ENCODE measurements at regions not wholly inside any gene's neighbourhood (a gene's known extent, or its start where the extent isn't known, plus 50 kb on each side); places are given as distances from the start of the nearest gene placed in this dataset.

GRCh38 chr5:142428036-142428772 is 103.4 kb upstream of the SPRY4 start:
- TF ChIP-seq, protein P1, sequence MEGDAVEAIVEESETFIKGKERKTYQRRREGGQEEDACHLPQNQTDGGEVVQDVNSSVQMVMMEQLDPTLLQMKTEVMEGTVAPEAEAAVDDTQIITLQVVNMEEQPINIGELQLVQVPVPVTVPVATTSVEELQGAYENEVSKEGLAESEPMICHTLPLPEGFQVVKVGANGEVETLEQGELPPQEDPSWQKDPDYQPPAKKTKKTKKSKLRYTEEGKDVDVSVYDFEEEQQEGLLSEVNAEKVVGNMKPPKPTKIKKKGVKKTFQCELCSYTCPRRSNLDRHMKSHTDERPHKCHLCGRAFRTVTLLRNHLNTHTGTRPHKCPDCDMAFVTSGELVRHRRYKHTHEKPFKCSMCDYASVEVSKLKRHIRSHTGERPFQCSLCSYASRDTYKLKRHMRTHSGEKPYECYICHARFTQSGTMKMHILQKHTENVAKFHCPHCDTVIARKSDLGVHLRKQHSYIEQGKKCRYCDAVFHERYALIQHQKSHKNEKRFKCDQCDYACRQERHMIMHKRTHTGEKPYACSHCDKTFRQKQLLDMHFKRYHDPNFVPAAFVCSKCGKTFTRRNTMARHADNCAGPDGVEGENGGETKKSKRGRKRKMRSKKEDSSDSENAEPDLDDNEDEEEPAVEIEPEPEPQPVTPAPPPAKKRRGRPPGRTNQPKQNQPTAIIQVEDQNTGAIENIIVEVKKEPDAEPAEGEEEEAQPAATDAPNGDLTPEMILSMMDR (IDR thresholded peaks at IDR 0.05; ENCODE audit: control insufficient read depth, insufficient read depth, low read depth, low read length, missing control alignments) = no peak
- no peak overlapping the region for H3K4me3 ChIP-seq (ENCODE audit: control insufficient read depth, low read depth, low read length)
- no peak for DNase-seq (ENCODE audit: low read depth)

GRCh38 chr5:142427529-142427928 is 102.7 kb upstream of the SPRY4 start:
- no peak overlapping the region for H3K4me3 ChIP-seq (ENCODE audit: control insufficient read depth, low read depth, low read length)
- DNase-seq (ENCODE audit: low read depth) = no peak

DNA sequence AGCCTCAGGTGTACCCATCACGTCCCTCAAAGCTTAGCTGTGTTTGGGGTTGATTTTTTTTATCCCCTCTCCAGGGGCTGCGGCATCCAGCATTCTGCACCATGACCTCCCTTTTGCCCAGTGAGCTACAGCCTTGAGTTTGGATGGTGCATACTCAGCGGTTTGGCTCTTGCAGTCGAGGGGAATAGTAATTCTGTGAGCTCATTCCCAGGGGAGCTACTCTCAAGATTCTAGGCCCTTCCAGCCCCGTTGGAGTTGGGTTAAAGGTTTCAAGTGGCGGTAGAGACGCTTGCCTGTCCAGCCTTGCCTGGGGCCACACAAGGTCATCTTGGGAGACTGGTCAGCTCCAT is 102.2 kb upstream of the SPRY4 start:
- DNase-seq (ENCODE audit: low read depth) = no peak
- TF ChIP-seq, protein P1 (IDR thresholded peaks at IDR 0.05; ENCODE audit: control insufficient read depth, insufficient read depth, low read depth, low read length, missing control alignments) = no peak
- no peak overlapping the region for H3K4me3 ChIP-seq (ENCODE audit: control insufficient read depth, low read depth, low read length)

More at GRCh38 chr5:142427529-142427928, 102.7 kb upstream of the SPRY4 start:
- TF ChIP-seq, protein P1 (IDR thresholded peaks at IDR 0.05; ENCODE audit: control insufficient read depth, insufficient read depth, low read depth, low read length, missing control alignments) = no peak

DNA sequence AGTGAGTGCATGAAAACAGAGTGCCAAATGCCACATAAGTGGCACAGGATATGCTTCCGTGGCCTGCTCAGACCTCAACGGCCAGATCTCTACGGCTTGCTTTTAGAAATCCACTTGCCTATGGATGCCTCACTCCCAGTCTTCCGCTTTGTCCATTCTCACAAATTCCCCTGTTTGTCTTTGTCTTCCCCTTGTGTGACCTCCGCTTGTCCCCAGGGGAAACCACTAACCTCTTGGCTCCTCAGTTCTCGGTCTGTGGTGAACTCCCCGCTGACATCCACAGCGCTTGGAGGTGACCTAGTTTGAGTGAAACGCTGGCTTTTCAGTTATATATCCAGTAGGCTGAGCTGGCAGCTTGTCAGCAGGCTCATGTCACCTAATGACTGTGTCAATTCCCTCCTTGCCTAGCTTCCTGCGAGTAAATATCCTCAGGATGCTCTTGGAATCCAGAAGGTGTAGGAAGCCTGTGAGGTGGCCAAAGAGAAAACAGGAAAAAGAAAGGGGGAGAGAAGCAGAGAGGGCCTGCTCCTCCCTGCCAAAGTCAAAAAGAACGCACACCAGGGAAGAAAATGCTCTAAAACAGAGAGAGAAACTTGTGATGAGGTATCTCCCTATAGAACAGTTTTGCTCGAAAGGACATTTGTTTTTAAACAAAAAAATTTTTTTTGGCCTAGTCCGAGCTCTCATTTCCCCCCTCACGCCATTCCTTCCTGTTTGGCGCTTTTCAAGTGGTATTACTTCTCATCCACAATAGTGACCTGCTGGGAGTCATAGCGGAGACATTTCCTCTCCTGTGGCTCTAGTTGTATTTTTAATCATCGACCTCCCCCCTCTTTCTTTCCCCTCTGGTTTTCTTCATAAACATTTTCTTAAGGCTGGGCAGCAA is 101.6 kb upstream of the SPRY4 start:
- no peak overlapping the region for H3K4me3 ChIP-seq (ENCODE audit: control insufficient read depth, low read depth, low read length)
- TF ChIP-seq, protein P1 (IDR thresholded peaks at IDR 0.05; ENCODE audit: control insufficient read depth, insufficient read depth, low read depth, low read length, missing control alignments) = no peak
- no peak for DNase-seq (ENCODE audit: low read depth)

DNA sequence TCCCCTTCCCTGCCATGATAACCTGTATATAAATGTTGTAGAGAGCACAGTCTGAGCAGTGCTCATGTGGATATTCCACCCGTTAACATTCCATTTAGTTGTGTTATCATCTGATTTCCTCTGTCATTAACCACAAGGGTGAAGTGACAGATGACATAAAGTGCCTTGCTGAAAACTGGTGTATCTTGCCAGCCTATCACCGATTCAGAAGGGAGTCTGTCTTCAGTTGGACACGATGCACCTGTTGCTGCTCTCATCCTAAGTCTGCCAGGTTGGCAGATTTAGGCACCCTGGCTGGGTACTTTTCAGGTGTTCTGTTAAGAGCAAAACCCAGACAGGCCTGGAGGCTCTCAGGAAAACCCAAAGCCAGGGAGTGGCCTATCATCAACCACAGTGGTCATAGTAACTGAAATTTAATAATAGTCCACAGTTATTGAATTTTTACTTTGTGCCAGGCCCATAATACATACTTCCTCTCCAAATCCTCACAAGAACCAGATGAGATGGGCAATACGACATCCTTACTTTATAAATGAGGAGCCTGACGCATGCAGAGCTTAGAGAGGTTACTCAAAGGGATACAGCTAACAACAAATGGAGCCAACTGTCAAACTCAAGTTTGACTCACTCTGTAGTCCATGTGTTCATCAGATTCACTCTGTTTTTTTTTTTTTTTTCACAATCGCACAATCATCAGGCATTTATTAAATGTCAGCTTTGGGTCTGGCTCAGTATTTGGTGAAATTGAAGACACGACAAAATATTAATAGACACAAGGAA is 100.7 kb upstream of the SPRY4 start:
- H3K4me3 ChIP-seq (ENCODE audit: control insufficient read depth, low read depth, low read length) = no peak overlapping the region
- TF ChIP-seq, protein P1 (IDR thresholded peaks at IDR 0.05; ENCODE audit: control insufficient read depth, insufficient read depth, low read depth, low read length, missing control alignments) = no peak
- peak; percentile 61 for DNase-seq (ENCODE audit: low read depth)

DNA sequence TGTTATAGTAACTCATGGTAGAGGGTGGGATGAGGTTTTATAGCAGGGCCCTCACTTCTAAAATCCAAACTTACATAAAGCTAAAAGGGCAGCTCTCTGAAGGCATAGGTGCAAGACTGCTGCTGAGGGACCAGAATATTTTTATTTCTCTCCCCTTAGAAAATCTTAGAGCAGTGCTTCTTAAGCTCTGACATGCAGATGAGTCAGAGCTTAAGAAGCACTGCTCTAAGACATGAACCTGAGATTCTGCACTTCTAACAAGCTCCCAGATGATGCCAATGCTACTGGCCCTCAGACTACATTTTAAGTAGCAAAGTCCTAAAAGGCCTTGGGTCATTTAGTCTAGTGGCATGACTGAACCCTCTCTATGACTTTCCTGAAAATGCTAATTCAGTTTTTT is 97.6 kb upstream of the SPRY4 start:
- peak; percentile 42 for DNase-seq (ENCODE audit: low read depth)
- H3K4me3 ChIP-seq (ENCODE audit: control insufficient read depth, low read depth, low read length) = no peak overlapping the region
- TF ChIP-seq, protein P1 (IDR thresholded peaks at IDR 0.05; ENCODE audit: control insufficient read depth, insufficient read depth, low read depth, low read length, missing control alignments) = no peak
